Bronchial epithelial cell (primary cell): ENCODE measurements at regions not wholly inside any gene's neighbourhood (a gene's known extent, or its start where the extent isn't known, plus 50 kb on each side); places are given as distances from the start of the nearest gene placed in this dataset.
"Not testable (repeated sequence)": the region's sequence is repeated elsewhere in the genome, so short reads cannot be mapped to it uniquely, and the experiment has no call there.

Source experiments
- DNase-seq: peaks from one replicate; pipeline ENCODE4 v3.0.0-alpha.2; 2010; ENCODE audit warnings: low read depth
- FAIRE-seq: peaks from 2 replicates; lab custom pipeline; 2011; peaks lifted over from hg19 to GRCh38; lab: Jason Lieb, UNC
- H3K27me3 ChIP-seq: 2 replicates; pipeline ENCODE4 v1.5.1; 2011; ENCODE audit warnings: low read length; ENCODE audit not compliant: control insufficient read depth, insufficient read depth
- H3K36me3 ChIP-seq: 2 replicates; pipeline ENCODE4 v1.5.1; 2011; ENCODE audit warnings: low read length; ENCODE audit not compliant: control insufficient read depth, insufficient read depth
- H3K4me3 ChIP-seq: 2 replicates; pipeline ENCODE4 v1.5.1; 2011; ENCODE audit warnings: mild to moderate bottlenecking, low read depth, low read length, control low read depth
- TF ChIP-seq, protein P1 (sequence below): IDR thresholded peaks from 2 replicates; pipeline ENCODE4 v1.5.1; 2011; ENCODE audit warnings: mild to moderate bottlenecking, moderate library complexity, low read length, control low read depth, inconsistent platforms; ENCODE audit not compliant: insufficient read depth, severe bottlenecking

GRCh38 chr21:39072468-39072867, 110.8 kb downstream of the PSMG1 start:
- TF ChIP-seq, protein P1, sequence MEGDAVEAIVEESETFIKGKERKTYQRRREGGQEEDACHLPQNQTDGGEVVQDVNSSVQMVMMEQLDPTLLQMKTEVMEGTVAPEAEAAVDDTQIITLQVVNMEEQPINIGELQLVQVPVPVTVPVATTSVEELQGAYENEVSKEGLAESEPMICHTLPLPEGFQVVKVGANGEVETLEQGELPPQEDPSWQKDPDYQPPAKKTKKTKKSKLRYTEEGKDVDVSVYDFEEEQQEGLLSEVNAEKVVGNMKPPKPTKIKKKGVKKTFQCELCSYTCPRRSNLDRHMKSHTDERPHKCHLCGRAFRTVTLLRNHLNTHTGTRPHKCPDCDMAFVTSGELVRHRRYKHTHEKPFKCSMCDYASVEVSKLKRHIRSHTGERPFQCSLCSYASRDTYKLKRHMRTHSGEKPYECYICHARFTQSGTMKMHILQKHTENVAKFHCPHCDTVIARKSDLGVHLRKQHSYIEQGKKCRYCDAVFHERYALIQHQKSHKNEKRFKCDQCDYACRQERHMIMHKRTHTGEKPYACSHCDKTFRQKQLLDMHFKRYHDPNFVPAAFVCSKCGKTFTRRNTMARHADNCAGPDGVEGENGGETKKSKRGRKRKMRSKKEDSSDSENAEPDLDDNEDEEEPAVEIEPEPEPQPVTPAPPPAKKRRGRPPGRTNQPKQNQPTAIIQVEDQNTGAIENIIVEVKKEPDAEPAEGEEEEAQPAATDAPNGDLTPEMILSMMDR, result no peak
- Histone ChIP-seq H3K36me3 (no peaks in the 10 kb centered on the region), H3K4me3 (no peak overlapping the region), H3K27me3 (no peaks in the 10 kb centered on the region)
- DNase-seq, result no peak
- no peak for FAIRE-seq

DNA sequence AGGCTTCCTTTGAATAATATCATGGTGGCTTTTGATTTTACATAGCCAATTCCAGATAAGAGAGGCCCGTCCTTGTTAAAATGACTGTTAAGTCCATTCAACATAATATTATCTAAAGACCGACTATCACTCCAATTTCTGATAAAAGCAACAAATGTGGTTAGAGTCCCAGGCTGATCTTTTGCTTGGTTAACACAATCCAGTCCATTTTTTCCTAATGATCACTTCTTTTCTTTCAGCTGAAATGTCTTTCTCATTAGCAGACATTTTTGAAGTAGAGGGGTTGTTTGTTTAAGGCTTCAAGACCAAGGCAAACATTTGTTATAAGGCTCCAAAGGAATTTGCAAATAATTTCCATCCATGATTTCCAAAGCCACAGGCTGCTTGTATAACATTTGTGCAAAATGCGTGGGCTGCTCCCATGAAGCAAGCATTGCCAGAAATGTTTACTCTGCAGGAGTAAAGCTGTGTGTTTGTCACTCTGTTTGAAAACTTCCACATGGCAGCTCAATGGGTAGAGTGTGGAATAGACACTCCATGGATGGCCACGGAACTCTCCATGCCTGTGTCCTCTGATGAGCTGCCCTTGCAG, 111.5 kb downstream of the PSMG1 start:
- TF ChIP-seq, protein P1, result no peak
- DNase-seq, result no peak
- no peaks in the 10 kb centered on the region for H3K36me3 ChIP-seq
- no peak overlapping the region for H3K4me3 ChIP-seq
- H3K27me3 ChIP-seq, result no peaks in the 10 kb centered on the region
- FAIRE-seq, result no peak

- H3K27me3 ChIP-seq, FAIRE-seq, H3K4me3 ChIP-seq, DNase-seq, H3K36me3 ChIP-seq: not testable (repeated sequence)
Observed at GRCh38 chr21:39069856-39070255, 113.4 kb downstream of the PSMG1 start.

GRCh38 chr21:39066829-39067780, 116.1 kb downstream of the PSMG1 start:
- Histone ChIP-seq H3K4me3 (no peak overlapping the region), H3K36me3 (no peaks in the 10 kb centered on the region), H3K27me3 (no peaks in the 10 kb centered on the region)
- DNase-seq (no peak), FAIRE-seq (no peak)
- TF ChIP-seq, protein P1, result no peak

DNA sequence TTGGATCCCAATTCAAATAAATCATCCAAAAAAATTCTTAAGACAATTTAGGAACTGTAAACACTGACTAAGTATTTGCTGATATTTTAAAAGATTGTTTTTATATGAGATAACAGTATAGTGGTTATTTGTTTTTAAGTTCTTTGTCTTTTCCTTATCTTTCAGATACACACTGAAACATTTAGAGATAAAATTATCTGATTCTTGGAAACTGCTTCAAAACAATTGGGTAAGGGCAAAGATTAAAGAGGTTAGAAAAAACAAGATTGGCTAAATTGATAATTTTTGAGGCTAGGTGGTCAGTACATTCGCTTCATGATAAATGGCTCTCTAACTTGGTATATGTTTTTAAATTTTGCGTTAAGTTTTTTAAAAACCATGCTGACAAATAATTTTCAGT, 117.3 kb downstream of the PSMG1 start:
- TF ChIP-seq, protein P1, result no peak
- FAIRE-seq (no peak), DNase-seq (no peak)
- Histone ChIP-seq H3K36me3 (no peaks in the 10 kb centered on the region), H3K27me3 (no peaks in the 10 kb centered on the region), H3K4me3 (no peak overlapping the region)

DNA sequence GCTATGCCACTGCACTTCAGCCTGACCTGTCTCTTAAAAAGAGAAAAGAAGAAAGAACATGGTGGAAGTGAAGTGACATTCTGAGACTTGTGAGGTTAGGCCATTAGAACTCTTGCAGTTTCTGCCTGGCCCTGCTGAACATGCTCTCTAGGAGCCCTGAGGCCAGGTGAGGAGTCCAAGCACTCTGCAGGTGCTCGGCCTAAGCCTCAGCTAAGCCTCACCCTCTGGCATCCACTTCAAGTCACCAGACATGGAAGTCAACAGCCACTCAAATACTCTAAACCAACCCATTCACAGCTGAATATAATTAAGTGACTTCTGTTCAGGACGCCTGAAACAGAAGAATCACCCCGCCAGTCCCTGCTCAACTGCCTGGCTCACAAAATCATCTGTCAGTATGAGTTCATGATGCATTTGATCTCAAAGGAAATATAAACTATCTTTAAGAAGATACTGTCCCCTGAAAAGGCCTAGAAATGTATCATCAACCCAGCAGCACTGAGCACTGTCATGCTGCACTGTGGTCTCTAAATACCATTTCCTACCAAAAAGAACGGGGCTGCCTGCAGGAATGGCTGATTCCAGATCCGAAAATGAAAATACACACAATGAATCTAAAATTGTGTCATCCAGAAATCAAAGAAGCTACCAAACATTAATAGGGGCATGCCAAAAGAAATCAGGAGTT, 118.8 kb downstream of the PSMG1 start:
- Histone ChIP-seq H3K27me3 (no peaks in the 10 kb centered on the region), H3K4me3 (no peak overlapping the region), H3K36me3 (no peaks in the 10 kb centered on the region)
- TF ChIP-seq, protein P1, result no peak
- DNase-seq (no peak), FAIRE-seq (no peak)
